Epithelial cell of proximal tubule (primary cell): ENCODE measurements at regions not wholly inside any gene's neighbourhood (a gene's known extent, or its start where the extent isn't known, plus 50 kb on each side); places are given as distances from the start of the nearest gene placed in this dataset.
"Not testable (repeated sequence)": the region's sequence is repeated elsewhere in the genome, so short reads cannot be mapped to it uniquely, and the experiment has no call there.

Source experiments
- DNase-seq: peaks from one replicate; pipeline ENCODE4 v3.0.0-alpha.2; 2011; ENCODE audit warnings: low read depth
- H3K4me3 ChIP-seq: 2 replicates; pipeline ENCODE4 v1.5.1; 2011; ENCODE audit warnings: low read depth, mild to moderate bottlenecking, low read length
- CTCF ChIP-seq: conservative IDR thresholded peaks from 2 replicates; pipeline ENCODE4 v1.5.1; 2012; ENCODE audit warnings: low read depth, mild to moderate bottlenecking, low read length

GRCh38 chr12:23359975-23360701 lies 589.3 kb downstream of the SOX5 start:
- H3K4me3 ChIP-seq, result no peak overlapping the region
- peak; percentile 7 for DNase-seq
- no peak for TF ChIP-seq CTCF

GRCh38 chr12:23361971-23362370 lies 587.5 kb downstream of the SOX5 start:
- DNase-seq, result no peak
- H3K4me3 ChIP-seq, result no peak overlapping the region
- peak; percentile 25 for TF ChIP-seq CTCF

- TF ChIP-seq CTCF, result no peak
- no peak overlapping the region for H3K4me3 ChIP-seq
- no peak for DNase-seq
Measured at GRCh38 chr12:23368590-23368989, 580.9 kb downstream of the SOX5 start.

- TF ChIP-seq CTCF, result no peak
- H3K4me3 ChIP-seq, result no peak overlapping the region
- no peak for DNase-seq
Measured at GRCh38 chr12:23375621-23376020, 573.8 kb downstream of the SOX5 start.

- no peak for DNase-seq
- TF ChIP-seq CTCF, result peak; percentile 31
- no peak overlapping the region for H3K4me3 ChIP-seq
Measured at GRCh38 chr12:23376238-23376637, 573.2 kb downstream of the SOX5 start.

GRCh38 chr12:23380419-23381100 lies 568.9 kb downstream of the SOX5 start:
- no peak overlapping the region for H3K4me3 ChIP-seq
- no peak for DNase-seq
- TF ChIP-seq CTCF, result no peak

GRCh38 chr12:23388898-23389297 lies 560.6 kb downstream of the SOX5 start:
- H3K4me3 ChIP-seq, DNase-seq: not testable (repeated sequence)

- not testable (repeated sequence) for H3K4me3 ChIP-seq, DNase-seq
Measured at GRCh38 chr12:23389315-23389714, 560.2 kb downstream of the SOX5 start.
